Smooth muscle cell (in vitro differentiated cells): ENCODE measurements at regions not wholly inside any gene's neighbourhood (a gene's known extent, or its start where the extent isn't known, plus 50 kb on each side); places are given as distances from the start of the nearest gene placed in this dataset.

Source experiments
- DNase-seq: peaks from one replicate; lab custom pipeline; 2025; ENCODE audit not compliant: unreplicated experiment; lab: John Stamatoyannopoulos, UW
- H2AFZ ChIP-seq: fragments of 200-600 bp; sonication (generic); 2 replicates; pipeline ENCODE4 v1.6.0; 2016; ENCODE audit warnings: antibody characterized with exemption, low read depth, mild to moderate bottlenecking
- H3F3A ChIP-seq: fragments of 200-600 bp; sonication (generic); 2 replicates; pipeline ENCODE4 v1.6.0; 2017; ENCODE audit warnings: antibody characterized with exemption, low read depth
- H3K27ac ChIP-seq: fragments of 200-600 bp; sonication (generic); 2 replicates; pipeline ENCODE4 v1.5.1; 2016; ENCODE audit warnings: low read depth, mild to moderate bottlenecking
- H3K27me3 ChIP-seq: fragments of 200-600 bp; sonication (generic); 2 replicates; pipeline ENCODE4 v1.6.1; 2016; ENCODE audit warnings: low read depth, mild to moderate bottlenecking
- H3K36me3 ChIP-seq: fragments of 200-600 bp; sonication (generic); 2 replicates; pipeline ENCODE4 v1.5.1; 2016; ENCODE audit warnings: low read depth
- H3K4me1 ChIP-seq: fragments of 200-600 bp; sonication (generic); 2 replicates; pipeline ENCODE4 v1.5.1; 2016; ENCODE audit warnings: low read depth
- H3K4me2 ChIP-seq: fragments of 200-600 bp; sonication (generic); 2 replicates; pipeline ENCODE4 v1.6.0; 2016; ENCODE audit warnings: mild to moderate bottlenecking
- H3K4me3 ChIP-seq: fragments of 200-600 bp; sonication (generic); 2 replicates; pipeline ENCODE4 v1.5.1; 2016; ENCODE audit warnings: mild to moderate bottlenecking
- H3K79me2 ChIP-seq: fragments of 200-600 bp; sonication (generic); 2 replicates; pipeline ENCODE4 v1.6.0; 2016; ENCODE audit warnings: low read depth, mild to moderate bottlenecking
- H3K9ac ChIP-seq: fragments of 200-600 bp; sonication (generic); 2 replicates; pipeline ENCODE4 v1.6.0; 2016; ENCODE audit warnings: low read depth
- H3K9me3 ChIP-seq: fragments of 200-600 bp; sonication (generic); replicated peaks from 2 replicates; pipeline ENCODE4 v1.5.1; 2016; ENCODE audit warnings: low read depth
- H4K20me1 ChIP-seq: fragments of 200-600 bp; sonication (generic); 2 replicates; pipeline ENCODE4 v1.6.0; 2016; ENCODE audit warnings: low read depth
- CTCF ChIP-seq: fragments of 200-600 bp; sonication (generic); IDR thresholded peaks from 2 replicates; pipeline ENCODE4 v1.5.1; 2017; ENCODE audit warnings: borderline replicate concordance, mild to moderate bottlenecking, antibody characterized with exemption; ENCODE audit not compliant: insufficient read depth, poor library complexity, severe bottlenecking
- WGBS: methylation state at CpG from one replicate; pipeline ENCODE4 v1.1.7; 2016; ENCODE audit warnings: low lambda C conversion rate; 5-methylcytosine and 5-hydroxymethylcytosine counted together

- H3K9me3 ChIP-seq = no peaks in the 10 kb centered on the region
- no peak overlapping the region for H3K4me2 ChIP-seq
- H3K4me3 ChIP-seq = no peak overlapping the region
- H3K79me2 ChIP-seq = no peaks in the 10 kb centered on the region
- TF ChIP-seq CTCF = no peak
- WGBS = 53% methylated on average over 4 of the region's 4 CpGs
- no peak overlapping the region for H2AFZ ChIP-seq
- no peak for DNase-seq
- no peaks in the 10 kb centered on the region for H4K20me1 ChIP-seq
- no peak overlapping the region for H3K27ac ChIP-seq
- H3K27me3 ChIP-seq = no peaks in the 10 kb centered on the region
- H3K4me1 ChIP-seq = no peaks in the 10 kb centered on the region
- H3F3A ChIP-seq = no peaks in the 10 kb centered on the region
- H3K36me3 ChIP-seq = no peaks in the 10 kb centered on the region
- no peak overlapping the region for H3K9ac ChIP-seq
These were observed 987.3 kb downstream of the CCSER2 start for GRCh38 chr10:85315657-85316056.

GRCh38 chr10:85316276-85316675 is 987.9 kb downstream of the CCSER2 start:
- no peak for DNase-seq
- no peak overlapping the region for H3K27ac ChIP-seq
- H3K27me3 ChIP-seq = no peaks in the 10 kb centered on the region
- no peak overlapping the region for H2AFZ ChIP-seq
- TF ChIP-seq CTCF = no peak
- no peaks in the 10 kb centered on the region for H3K79me2 ChIP-seq
- H3K4me3 ChIP-seq = no peak overlapping the region
- no peak overlapping the region for H3K4me2 ChIP-seq
- H3K9ac ChIP-seq = no peak overlapping the region
- 44% methylated on average over 4 of the region's 4 CpGs for WGBS
- no peaks in the 10 kb centered on the region for H4K20me1 ChIP-seq
- no peaks in the 10 kb centered on the region for H3F3A ChIP-seq
- no peaks in the 10 kb centered on the region for H3K9me3 ChIP-seq
- no peaks in the 10 kb centered on the region for H3K4me1 ChIP-seq
- no peaks in the 10 kb centered on the region for H3K36me3 ChIP-seq

GRCh38 chr10:85317827-85318226 is 989.4 kb downstream of the CCSER2 start:
- H3K4me1 ChIP-seq = no peaks in the 10 kb centered on the region
- no peaks in the 10 kb centered on the region for H3K9me3 ChIP-seq
- no peaks in the 10 kb centered on the region for H3K79me2 ChIP-seq
- H3K4me3 ChIP-seq = no peak overlapping the region
- WGBS = 92% methylated on average over 2 of the region's 2 CpGs
- H2AFZ ChIP-seq = no peak overlapping the region
- no peaks in the 10 kb centered on the region for H4K20me1 ChIP-seq
- TF ChIP-seq CTCF = no peak
- no peak for DNase-seq
- H3K27ac ChIP-seq = no peak overlapping the region
- no peak overlapping the region for H3K4me2 ChIP-seq
- no peak overlapping the region for H3K9ac ChIP-seq
- no peaks in the 10 kb centered on the region for H3K27me3 ChIP-seq
- no peaks in the 10 kb centered on the region for H3K36me3 ChIP-seq
- no peaks in the 10 kb centered on the region for H3F3A ChIP-seq
